Stimulated activated CD8-positive, alpha-beta memory T cell treated with anti-CD3 and anti-CD28 coated beads, Interleukin-15, amount 100 ng/mL, for 4 hours (primary cell): ENCODE measurements at regions not wholly inside any gene's neighbourhood (a gene's known extent, or its start where the extent isn't known, plus 50 kb on each side); places are given as distances from the start of the nearest gene placed in this dataset.
A peak's percentile ranks its signal among the peaks of the same experiment; 100 is the strongest.
"Not testable (repeated sequence)": the region's sequence is repeated elsewhere in the genome, so short reads cannot be mapped to it uniquely, and the experiment has no call there.

ENCODE experiments used
- DNase-seq, 2 donors: peaks; one replicate each; pipeline ENCODE4 v3.0.0-alpha.2; 2020; ENCODE audit warnings: low read depth in 2 of 2

DNA sequence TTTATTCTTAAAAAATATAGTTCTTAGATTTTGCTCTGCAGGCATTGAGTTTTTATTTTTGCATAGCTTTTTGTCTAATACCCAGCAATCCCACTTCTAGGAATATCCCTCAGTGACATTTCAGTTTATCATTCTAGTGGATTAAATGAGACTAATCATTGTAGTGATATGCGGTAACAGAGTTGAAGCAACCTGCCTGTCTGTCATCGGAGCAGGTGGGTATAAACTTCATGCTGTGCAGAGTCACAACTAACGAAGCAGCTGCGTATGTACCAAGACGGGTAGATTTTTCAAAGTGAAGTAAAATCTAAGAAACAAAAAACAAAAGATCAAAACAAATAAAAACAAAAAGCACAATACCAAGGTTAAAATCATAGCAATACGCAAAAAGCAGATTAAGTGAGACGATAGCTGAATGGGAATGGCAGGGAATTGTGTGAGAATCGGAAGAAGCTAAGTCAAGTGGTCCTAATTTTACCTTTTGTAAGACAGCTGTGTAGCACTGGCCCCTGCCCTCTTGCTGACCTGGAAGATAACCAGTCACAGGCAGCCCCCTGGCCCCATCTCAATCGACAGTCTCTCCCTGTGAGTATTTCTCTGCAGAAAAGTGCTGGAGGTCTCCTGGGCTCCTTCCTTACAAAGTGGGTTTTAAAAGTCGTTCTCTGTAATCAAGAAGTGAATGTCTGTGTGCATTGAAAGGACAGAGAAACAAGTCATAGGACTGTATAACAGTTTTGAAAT lies 169.2 kb downstream of the OR2B2 start:
- DNase-seq, result no peak

DNA sequence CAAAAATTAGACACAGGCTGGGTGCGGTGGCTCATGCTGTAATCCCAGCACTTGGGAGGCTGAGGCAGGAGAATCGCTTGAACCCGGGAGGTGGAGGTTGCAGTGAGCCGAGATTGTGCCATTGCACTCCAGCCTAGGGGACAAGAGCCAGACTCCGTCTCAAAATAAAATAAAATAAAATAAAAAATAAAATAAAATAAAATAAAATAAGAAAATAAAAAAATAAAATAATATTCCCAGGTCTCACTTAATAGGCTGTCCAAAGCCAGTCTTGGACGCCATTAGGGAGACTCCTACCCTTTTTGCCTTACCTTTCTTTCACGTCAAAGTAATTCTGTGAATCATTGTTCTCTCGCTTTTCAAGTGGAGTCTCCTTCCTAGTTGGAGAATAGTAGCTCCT lies 172.3 kb downstream of the OR2B2 start:
- not testable (repeated sequence) for DNase-seq

DNA sequence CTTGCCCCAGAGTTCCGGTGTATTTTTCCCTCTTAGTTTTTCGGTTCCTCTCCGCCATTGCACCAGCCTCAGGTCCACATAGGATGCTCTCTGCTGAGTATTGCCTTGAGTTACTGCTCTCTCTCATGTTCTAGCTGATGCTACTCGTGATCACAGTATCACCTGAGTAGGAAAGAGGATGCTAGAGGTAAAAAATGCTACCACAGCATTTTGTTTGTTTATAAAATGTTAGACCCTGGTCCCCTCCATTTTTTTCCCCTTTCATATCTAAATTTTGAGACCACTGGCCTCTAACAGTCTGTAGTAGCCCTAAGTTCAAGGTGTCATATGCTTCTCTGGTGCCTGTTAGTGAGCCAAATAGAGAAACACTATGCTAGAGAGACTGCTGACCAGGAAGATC lies 175.5 kb downstream of the OR2B2 start:
- DNase-seq, result no peak

DNA sequence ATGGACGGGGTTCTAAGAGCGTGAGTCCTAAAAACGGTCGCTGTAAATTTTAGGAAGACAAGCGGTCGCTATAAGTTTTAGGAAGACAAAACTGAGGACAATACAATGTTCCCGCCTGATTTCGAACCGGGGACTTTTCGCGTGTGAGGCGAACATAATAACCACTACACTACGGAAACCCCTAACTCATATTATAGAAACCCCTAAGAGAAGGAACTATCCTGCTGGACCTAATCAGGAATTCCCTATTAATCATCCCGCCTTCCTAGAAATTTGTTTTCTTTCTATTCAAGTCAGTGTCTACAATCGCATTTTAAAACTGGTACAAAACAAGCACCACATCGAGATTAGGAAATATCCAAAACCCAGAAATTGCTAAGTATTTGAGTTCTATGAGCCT lies 183.8 kb downstream of the OR2B2 start:
- DNase-seq, result no peak

DNA sequence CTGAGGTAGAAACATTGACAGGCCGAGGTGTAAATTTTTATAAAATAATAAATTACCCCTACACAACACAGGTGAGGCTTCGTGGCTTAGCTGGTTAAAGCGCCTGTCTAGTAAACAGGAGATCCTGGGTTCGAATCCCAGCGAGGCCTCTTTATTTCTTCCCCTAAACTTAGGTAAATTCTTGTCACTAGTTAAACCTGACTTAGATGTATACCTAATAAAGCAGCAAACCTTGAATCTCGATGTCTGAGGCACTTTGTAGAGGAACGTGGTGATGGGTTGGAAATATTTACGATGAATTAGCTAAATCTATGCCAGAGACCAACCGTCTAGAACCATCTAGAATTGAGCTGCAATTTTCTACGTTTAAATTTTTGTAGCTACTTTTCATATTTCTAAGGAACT lies 185.6 kb downstream of the OR2B2 start:
- no peak for DNase-seq

DNA sequence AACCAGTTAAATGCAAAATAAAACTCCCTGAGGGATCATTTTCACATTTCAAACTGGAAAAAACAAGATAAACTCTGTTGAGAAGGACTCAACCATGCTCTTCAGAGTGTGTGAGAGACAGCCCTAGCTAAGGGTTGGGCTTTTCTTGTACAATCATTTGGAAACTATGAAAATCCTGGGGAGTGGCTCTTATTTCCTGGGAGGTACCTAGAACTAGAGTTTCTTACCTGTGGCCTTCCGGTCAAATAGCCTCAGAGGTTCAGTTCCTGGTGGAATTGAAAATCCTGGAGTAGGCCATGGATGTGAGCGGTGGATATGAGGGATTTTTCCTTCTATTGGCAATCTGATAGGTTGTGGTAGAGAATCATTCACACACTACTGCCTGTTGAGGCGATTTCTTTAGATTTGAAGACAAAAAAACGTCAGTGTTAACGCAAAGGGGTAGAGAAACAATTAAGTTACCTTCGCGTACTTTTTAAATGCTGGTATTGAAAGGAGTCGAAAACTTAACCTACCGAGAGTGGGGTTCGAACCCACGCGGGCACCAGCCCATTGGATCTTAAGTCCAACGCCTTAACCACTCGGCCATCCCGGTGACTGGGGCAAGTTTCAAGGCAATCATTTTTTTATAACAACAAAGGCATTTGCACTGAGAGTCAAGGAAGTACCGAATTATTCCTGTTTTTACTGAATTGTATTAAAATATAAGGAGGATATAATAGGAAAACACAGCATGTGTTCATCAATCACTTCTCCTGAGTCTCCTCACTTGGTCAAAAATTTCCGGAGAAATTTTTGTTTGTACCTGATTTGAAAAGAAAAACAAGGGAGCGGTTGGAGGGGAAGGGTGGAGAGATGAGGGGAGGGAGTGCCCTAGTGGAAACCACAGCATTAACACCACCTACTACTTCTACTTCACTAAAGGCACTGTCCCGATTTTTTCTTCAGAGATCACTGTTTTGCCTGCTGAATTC lies 191.3 kb downstream of the OR2B2 start:
- no peak for DNase-seq

DNA sequence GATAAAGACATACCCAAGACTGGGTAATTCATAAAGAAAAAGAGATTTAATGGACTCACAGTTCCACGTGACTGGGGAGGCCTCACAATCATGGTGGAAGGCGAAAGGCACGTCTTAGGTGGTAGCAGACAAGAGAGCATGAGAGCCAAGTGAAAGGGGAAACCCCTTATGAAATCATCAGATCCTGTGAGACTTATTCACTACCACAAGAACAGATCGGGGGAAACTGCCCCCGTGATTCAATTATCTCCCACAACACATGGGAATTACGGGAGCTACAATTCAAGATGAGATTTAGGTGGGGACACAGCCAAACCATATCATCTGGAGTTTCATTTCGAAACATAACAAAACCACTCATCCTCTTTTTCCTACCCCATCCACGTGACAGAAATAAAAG lies 193.2 kb downstream of the OR2B2 start:
- DNase-seq, result not testable (repeated sequence)

DNA sequence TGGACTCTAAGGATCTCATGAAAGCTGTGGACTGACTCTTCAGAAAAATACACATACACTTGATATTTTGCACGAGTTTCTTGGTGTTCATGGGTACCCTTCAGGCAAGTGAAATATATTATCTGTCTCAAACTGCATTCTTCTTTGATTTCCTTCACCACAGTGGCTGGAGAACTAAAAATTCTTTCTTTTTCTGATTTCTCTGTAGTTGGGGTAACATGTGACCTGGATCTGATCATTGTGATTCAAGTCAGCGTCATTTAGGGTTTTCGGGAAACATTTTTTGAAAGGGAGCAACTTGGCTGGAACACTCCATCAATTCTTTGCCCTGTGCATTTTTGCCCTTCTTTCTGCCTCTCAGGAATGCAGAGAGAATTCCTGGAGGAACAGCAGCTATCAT lies 205.8 kb downstream of the OR2B2 start:
- DNase-seq, result no peak

DNA sequence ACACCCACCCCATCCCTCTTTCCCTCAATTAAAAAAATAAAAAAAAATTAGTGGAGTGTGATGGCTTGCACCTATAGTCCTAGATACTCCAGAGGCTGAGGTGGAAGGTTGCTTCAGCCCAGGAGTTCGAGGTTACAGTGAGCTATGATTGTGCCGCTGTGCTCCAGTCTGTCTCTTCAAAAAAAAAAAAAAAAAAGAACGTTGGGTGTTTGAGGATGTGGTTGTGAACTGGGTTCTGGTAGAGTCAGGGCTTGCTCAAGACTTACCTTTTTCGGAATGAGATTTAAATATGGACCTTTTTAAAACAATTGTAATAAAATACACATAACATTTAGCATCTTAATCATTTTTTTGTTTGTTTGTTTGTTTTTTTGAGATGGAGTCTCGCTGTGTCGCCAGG lies 211.9 kb downstream of the OR2B2 start:
- DNase-seq, result no peak

DNA sequence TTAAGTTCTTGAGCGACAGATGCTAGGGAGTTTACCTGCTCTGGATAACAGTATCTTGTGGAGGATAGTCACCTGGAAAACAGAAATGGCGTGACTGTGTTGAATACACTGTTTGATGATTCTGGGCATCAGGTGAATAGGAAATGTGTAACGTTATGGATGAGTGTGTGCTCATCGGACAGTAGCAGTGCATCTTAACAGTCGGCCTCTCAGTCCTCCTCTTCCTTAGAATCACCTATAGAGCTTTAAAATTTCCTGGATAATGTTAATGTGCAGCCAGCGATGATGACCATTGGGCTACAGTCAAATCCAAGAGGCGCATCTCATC lies 217.7 kb downstream of the OR2B2 start:
- no peak for DNase-seq

DNA sequence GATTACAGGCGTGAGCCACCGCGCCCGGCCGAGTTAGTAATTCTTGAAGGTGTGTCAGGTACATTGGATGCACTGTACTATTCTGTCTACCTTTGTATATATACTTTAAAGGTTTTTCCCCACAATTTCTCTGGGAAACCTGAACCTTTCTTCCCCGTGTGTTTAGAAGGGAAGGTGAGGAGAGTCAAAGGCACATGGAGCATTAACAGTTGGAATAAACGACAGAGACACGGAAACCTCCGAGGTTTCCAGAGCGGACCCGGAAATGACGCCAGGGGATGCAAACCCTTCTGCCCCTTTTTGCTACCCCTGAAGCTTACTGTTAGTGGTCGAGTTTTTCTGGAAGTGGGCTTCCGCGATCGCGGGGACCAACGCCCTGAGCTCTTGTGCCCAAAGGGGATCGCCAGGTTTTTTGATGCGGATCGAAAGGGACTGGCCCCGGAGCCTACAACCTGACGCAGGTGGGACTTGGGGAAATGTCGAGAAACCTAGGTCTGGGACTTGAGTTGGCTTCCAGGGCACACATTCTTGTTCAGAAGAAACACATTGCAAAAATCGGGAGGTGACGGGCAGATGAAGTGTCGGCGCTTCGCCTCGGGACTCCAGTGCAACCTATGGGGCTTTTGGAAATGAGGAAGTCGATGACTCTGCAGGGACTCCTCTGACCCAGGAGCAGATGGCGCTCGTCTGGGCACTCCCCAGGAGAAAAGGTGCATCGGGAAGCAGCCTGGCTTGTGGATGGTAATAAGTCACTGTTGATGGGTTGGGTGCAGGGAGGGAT lies 218.2 kb downstream of the OR2B2 start:
- no peak for DNase-seq

DNA sequence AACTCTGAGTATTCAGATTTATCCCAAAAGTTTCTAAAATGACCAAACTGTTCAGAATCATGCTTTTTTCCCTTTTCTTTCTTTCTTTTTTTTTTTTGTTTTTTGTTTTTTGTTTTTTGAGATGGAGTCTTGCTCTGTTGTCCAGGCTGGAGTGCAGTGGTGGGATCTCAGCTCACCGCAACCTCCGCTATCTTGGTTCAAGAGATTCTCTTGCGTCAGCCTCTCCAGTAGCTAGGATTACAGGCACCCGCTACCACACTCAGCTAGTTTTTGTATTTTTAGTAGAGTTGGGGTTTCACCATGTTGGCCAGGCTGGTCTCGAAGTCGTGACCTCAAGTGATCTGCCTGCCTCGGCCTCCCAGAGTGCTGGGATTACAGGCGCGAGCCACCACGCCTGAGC lies 219.2 kb upstream of the ZNF184 start:
- not testable (repeated sequence) for DNase-seq

DNA sequence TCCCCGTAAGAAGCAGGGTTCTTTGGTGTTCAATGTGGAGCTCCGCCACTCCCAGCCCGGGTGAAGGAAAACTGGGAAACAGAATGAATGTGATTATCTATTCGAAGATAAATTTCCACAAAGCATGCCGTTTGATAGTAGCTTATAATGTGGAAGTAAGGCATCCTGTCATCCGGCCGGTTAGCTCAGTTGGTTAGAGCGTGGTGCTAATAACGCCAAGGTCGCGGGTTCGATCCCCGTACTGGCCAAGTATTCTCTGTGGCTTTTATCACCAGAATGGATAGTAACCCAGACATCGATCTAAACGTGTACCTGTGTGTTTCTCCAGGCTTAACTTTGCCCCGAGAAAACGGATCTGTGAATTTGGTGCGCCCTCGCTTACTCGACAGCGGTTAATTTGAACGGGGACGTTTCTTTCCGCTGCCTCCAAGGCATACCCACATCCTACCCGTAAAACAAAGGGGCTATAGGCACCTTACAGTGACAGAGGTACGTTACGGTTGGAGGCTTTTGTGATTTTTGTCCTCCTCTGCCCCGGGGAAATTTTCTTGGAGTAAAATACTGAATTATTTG lies 215.2 kb upstream of the ZNF184 start:
- peak; percentile 62 to 69 for DNase-seq

DNA sequence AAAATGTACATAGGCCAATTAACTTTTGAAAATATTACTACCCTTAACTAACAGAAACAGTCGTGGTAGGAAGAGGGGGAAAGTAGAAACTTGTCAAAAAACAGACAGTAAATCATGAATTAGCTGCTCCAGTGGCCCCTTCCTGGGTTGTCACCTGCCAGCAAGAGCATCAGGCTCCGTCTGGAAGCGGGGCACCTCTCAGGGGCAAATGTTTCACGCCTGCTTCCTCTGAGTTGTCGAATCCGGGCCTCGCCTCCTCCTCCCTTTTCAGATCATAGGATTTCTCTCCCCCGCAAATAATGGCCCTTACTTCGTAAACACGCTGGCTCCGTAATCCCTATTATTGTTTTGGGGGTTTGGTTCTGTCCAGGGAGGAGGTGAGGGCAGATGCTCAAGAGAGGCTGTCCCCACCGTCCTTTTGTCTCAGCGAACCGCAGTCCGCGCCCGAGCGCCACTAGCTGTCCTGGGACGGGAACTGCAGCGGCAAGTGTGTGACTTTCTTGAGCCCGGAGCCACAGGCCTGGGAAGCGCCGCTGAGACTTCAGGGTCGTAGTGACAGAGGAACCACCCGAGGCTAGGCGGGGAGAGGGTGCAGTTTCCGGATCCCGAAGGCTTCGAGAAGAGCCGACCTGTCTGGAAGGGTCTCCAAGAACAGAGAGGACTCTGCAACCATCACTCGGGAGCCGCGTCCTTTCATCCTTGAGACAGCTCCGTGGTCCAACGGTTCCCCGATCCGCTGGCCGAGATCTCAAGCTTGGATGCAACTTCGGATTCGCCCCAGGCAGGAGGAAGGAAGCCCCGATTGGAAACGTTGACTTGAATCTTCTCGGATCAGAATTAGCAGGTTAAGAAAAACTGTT lies 214.5 kb upstream of the ZNF184 start:
- DNase-seq, result peak; percentile 51 to 53

DNA sequence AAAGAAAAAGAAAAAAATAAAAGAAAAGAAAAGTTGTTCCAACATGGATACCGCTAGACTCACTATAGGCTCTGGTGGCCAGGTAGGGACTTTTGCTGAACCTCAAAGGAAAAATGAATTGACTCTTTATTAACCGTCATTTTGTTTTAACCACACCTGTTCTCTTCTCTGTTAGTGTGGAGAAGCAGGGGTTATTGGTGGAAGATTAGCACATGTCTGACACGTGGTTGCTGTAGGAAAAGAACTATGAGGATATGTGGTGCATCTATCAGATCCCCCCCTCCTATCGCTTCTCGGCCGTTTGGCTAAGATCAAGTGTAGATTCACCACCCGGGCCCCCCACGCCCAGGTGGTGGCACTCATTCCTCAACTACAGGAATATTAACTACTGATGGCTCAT lies 212.4 kb upstream of the ZNF184 start:
- DNase-seq, result no peak

DNA sequence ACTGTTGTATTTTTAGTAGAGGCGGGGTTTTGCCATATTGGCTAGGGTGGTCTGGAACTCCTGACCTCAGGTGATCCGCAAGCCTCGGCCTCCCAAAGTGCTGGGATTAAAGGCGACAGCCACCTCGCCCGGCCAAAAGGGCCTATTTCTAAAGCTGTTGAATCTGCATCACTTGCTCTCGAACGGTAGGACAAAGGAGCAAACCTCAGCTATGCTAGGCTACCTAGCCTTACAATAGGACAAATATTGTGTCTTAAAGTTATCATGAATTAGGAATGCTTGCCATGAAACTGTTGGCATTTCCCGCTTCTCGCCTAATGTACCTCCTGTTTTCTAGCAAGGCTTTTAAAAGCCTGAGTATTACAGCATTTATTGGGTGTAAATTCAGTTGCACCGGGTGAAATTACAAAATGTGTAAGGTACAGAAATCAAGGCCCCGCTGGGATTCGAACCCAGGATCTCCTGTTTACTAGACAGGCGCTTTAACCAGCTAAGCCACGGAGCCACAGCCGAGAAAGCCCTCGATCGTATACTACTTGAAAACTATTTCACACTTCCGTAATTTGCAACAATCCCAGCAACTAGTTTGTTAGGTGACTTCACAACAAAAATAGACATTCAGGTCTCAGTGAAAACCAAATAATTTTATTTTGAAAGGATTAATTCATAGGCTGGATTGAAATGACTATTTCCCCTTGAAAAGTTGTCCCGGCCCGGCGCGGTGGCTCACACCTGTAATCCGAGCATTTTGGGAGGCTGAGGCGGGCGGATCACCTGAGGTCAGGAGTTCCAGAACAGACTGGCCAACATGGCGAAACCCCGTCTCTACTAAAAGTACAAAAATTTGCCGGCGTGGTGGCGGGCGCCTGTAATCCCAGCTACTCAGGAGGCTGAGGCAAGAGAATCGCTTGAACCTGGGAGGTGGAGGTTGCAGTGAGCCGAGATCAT lies 211.6 kb upstream of the ZNF184 start:
- DNase-seq, result no peak

DNA sequence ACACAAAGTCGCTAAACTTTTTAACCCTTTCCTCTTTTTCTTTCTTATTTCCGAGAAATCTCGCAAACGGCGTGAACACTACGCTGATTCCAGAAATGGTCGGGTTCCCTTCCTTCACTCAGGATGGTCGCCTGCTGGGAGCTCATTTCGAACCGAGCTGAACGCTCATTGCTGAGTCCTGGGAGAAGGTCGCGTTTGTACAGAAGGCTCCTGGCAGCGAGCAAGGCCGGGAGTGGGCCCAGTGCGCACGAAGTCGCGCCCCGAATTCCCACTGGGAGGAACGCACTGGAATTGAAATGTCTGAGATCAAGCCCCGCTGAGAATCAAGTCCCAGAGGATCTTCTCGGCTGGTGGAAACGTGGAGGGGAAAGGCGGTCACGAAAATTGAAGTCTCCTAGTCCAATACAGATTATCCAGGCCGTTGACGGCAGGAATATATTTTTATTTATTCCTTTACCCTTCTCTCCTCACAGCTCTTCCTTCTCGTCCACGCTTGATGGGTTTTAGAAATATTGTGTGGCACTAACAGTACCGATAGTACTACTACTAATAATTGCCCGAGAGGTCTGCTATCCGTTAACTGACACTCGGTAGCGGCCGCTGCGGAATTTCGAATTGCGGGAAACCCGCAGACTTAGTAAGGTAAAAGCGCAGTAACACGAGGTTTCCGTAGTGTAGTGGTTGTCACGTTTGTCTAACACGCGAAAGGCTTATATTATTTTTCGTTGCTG lies 207.2 kb upstream of the ZNF184 start:
- no peak for DNase-seq

DNA sequence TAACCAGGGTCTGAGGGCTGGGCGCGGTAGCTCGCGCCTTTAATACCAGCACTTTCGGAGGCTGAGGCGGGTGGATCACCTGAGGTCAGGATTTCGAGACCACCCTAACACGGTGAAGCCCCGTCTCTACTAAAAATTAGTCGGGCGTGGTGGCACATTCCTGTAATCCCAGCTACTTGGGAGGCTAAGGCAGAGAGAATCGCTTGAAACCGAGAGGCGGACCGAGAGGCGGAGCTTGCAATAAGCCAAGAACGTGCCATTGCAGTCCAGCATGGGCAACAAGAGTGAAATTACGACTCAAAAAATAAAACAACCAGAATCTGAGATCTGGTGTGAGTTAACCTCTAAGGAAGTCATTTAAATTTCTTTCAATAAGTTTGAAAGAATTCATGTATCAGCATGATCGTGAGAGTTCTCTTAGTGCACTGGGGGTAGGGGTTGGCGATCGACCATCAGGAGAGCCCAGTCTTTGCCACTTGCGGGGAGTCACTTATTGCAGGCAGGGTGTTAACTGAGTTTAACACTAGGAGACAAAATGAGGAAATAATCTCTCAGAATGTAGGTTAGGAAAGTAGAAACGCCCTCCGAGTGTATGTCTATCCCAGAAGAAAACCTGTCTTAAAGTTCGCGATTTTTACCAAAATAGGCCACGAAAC lies 206.5 kb upstream of the ZNF184 start:
- DNase-seq, result no peak

DNA sequence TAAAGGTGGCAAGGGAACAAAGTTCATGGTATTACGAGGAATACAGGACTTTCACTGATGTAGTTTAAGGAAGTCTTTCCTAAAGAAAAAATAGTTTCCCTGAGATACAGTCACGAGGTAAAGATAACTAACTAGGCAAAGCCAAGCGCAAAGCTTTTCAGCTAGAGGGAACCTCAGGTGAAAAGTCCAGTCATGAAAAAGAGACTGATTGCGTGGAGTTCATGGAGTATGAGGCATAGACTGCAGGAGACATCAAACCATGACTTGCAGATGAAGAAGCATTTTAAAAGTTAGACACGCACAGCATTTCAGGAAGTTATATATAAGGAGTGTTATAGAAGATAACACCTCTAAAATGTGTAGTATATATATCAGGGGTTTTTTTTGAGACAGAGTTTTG lies 205.6 kb upstream of the ZNF184 start:
- no peak for DNase-seq
